Colon (tissue), 2 donors: ENCODE measurements at regions not wholly inside any gene's neighbourhood (a gene's known extent, or its start where the extent isn't known, plus 50 kb on each side); places are given as distances from the start of the nearest gene placed in this dataset.
"Not testable (repeated sequence)": the region's sequence is repeated elsewhere in the genome, so short reads cannot be mapped to it uniquely, and the experiment has no call there.

Experiments
- FAIRE-seq: peaks from 2 replicates; lab custom pipeline; 2012; peaks lifted over from hg19 to GRCh38; lab: Jason Lieb, UNC
- donor health status: control.
- donor health status: control.

DNA sequence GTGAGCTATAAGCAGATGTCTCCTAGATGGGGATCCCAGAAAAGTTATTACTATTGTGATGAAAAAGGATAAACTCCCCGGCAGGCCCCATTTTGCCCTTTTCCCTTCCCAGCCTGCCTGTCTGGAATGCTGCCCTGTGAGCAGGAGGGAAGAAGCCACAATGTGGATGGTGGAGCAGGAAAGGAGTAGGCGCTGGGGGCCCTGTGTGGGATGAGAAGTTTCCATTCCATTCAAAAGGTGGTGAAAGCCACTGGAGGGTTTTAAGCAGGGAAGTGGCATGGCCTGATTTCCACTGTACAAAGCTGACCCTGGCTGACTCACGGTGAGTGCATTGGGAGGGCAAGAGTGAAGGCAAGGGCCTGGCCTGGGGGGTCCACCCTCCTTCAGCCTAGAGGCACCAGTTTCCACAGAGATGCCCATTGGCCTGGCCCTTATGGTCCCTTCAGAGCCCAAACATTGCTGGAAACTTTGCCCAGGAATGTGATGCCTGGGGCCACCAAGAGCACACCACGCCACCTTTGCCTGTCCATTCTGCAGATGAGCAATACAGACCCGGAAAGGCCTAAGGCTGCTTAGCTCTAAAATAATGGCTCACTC, 206.9 kb downstream of the RPLP1 start:
- FAIRE-seq: no peak

DNA sequence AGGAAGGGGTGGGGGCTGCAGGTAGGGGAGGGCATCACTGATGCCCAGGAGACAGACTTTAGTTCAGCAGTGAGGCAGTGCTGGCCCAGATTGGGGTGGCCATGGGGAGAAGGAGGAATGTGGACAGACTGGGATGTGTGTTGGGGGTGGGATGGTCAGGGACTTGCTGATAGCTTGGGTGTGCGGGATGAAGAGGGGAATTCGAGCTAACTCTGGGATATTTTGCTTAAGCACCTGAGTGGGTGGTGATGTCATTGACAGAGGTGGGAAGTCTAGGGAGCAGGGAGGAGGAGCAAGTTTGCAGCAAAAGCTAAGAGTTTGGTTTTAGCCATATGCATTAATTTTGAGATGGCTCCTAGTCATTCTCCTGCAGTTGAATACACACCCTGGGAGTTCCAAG, 207.5 kb downstream of the RPLP1 start:
- no peak for FAIRE-seq

DNA sequence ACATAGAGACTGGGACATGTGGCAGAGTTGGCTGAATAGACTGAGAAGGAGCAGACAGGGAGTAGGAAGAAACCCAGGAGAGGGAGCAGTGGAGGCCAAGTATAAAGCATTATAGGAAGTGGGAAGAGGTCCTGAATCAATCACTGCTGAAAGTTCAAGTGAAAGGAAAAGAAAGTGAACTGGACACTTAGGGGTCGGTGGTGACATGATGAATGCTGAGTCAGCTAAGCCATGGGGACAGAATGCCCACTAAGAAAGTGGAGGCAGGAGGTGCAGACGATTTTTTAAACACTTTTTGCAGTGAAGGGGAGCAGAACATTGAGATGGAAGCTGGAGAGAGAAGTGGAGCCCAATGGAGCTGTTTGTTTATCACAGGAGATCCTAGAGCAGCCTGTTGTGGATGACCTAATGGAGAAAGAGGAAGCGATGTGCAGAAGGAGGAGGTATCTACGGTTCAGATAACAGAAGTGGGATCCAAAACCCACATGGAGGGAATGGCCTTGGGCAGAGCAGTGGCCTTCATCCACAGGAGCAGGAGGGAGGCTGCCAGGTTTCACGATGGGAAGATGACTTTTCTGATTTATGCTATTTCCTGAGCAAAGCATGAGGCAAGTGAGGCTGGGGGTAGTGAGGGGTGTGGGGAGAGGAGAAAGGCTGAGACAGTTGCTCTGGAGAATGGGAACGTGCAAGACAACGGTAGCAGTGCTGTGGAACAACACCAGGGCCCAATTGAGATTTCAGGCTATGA, 208.2 kb downstream of the RPLP1 start:
- FAIRE-seq: no peak

DNA sequence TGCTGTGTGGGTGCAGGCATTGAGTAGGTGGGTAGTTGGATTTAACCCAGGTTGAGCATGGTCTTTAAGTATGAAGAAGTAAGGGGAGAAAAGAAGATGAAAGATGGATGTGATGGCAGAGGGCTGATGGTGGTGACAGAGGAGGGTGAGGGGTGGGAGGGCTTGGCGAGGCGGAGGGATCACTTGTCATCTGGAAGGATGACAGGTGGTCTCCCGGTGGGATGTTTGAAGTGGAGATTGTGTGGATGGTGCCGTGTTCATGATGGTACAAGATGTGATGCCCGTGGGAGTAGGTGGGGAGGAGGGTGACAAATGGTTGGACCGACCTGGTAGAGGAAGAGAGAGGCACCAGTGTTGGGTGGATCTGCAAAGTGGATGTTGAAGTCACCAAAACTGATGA, 208.8 kb downstream of the RPLP1 start:
- FAIRE-seq: no peak

DNA sequence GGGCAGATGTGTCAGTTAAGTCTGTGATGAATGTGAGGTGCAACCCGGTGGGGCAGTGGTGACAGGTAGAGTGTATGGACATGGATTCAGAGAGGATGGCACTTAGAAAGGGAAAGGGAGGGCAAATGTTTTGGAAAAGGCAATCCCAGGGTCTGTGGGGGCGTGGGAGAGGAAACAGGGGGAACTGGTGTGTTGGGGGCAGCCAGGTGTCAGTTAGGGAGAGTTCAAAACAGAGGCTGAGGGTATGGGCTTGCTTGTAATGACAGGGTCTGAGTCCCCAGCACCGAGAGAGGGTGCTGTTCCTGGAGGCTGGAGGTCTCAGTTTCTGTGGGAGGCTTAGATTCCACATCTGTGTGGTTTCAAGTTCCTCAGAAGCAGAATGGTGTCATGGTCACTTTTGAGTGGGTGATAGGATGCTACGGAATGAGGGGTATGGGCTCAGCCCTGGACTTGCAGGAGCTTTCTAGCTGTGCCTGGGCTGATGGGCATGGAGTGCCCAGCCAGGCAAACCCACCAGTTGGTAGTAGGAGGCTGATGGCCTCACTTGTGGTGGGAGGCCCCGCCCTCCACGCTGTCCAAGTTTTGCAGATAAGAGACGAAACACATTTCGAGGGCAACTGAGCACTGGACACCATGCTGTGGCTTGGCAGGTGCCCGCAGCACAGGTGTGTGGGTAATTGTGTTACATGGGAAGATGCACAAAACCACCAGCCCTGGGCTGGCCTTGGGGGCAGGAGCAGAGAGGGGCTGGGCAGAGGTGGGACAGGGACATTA, 209.4 kb downstream of the RPLP1 start:
- FAIRE-seq: no peak

DNA sequence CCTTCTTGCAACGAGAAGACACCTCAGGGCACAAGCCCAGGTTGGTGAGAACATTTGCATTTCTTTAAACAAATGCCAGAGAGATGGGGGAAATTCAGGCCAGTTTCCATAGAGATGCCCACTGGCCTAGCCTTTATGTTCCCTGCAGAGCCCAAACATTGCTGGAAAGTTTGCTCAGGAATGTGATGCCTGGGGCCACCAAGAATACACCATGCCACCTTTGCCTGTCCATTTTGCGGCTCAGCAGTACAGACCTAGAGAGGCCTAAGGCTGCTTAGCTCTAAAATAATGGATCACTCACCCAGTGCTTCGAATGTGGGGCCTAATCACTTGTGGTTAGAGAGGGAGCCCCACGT, 210.0 kb downstream of the RPLP1 start:
- no peak for FAIRE-seq

DNA sequence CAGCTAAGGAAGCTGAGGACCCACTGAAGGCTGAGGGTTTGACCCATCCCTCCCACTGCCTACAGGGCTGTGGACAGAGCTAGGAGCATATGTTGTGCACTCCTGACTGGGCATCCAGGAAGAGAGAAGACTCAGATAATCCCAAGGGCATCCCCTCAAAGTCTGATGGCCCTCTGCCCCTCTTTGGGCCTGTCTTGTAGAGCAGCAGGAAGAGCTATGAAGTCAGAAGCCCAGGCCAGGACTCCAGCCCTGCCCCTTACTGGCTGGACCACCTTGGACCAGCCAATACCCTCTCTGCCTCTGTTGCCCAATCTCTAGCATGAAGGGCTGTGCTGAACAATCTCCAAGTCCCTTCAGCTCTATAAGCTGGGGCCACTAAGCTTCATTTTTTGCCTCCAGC, 210.8 kb downstream of the RPLP1 start:
- FAIRE-seq: no peak

DNA sequence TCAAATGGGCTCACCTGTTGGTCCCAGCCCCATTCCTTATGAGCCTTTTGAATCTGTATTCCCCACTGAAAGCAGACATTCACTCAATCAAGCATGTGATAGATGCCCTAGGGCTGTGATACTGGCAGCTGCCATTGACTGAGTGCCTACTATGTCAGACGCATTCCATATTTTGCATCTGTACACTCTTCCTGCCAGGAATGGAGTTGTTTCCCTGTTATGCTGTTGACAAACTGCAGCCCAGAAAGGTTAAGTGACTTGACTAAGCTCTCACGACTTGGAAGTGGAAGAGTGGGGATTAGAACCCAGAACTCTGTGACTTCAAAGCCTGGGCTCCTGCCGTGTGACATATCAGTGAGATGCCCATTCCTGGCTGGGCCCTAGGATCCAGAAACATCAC, 211.4 kb downstream of the RPLP1 start:
- FAIRE-seq: no peak

DNA sequence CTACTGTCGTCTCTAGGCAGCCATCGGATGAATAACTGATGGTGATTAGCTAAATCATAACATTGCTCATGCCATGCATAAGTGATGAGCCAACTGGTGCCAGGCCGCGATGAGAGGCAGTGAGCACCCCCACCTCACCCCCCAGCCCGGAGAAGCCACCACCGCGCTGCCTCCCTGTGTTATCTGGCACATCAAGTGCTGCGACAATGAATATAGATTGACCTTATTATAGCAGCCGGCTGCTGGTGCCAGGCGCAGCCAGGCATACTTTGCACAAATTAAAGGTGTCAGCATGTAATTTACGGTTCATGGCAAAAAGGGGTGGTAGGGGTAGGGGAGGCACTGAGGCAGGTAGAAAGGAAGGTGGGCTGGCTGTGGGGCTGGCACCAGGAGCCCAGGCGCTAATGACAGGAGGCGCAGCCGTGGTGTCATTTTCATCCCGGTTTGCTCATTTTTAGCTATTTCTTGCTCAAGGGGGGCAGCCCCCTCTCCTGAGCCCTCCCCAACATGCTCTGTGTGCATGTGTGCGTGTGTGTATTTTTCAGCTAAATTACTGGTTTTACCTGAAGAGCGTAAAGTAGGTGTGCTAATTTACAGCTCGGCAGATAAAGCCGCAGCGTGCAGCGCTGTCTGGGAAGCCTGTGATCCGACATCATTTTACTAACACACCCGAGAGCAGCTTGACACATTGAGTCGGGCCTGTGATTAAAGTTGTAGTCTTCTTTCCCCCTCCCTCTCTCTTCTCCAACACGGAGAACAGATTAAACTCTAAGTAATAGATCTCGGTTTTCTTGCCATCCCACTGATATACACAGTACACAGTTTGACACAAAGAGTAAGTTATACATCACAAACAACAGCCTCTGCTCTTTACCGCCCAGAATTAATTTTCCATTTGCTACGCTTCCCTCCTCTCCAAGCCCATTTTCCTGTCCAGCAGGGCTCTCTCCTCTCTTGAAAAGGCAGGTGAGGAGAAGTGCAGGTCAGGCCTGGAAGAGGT, 212.3 kb downstream of the RPLP1 start:
- no peak for FAIRE-seq

DNA sequence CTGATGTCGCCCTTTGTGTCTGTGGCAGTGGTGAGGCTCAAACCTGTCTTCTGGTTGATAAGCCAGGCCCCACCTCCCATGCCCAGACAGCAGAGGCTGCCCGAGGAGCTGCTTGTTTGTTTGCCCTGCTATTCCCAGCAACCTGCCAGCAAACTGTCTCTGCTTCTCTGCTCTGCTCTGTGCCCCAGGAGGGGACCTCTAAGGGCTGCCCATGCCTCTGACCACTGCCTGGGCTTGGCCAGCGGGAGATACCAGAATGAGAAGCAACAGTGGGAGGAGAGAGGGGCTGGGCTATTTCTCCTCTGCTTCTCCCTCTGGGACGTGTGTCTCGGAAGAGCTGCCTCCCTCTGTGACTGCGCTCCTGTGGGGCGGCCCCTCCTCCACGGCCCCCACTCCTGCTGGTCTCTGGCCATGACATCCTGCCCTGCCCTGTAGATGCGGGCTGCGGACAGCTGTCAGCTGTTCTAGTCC, 213.1 kb downstream of the RPLP1 start:
- no peak for FAIRE-seq

DNA sequence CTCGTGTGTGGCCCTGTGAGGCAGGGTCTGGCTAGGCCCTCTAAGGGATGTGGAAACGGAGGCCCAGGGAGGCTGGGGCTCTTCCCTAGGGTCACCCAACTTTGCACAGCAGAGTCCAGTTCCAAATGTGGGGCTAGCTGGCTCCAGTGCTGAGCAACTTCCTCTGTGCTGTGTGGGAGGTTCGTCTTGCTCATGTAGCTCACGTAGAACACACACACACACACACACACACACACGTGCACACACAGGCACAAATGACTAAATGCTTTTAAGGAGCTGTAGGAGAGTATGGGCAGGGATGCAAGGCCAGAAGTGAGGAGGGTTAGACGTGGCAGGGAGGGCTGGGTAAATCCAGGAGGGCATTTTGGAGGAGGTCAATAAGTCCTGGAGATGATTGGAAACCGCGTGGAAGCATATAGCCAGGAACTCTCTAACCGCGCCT, 213.8 kb downstream of the RPLP1 start:
- no peak for FAIRE-seq

DNA sequence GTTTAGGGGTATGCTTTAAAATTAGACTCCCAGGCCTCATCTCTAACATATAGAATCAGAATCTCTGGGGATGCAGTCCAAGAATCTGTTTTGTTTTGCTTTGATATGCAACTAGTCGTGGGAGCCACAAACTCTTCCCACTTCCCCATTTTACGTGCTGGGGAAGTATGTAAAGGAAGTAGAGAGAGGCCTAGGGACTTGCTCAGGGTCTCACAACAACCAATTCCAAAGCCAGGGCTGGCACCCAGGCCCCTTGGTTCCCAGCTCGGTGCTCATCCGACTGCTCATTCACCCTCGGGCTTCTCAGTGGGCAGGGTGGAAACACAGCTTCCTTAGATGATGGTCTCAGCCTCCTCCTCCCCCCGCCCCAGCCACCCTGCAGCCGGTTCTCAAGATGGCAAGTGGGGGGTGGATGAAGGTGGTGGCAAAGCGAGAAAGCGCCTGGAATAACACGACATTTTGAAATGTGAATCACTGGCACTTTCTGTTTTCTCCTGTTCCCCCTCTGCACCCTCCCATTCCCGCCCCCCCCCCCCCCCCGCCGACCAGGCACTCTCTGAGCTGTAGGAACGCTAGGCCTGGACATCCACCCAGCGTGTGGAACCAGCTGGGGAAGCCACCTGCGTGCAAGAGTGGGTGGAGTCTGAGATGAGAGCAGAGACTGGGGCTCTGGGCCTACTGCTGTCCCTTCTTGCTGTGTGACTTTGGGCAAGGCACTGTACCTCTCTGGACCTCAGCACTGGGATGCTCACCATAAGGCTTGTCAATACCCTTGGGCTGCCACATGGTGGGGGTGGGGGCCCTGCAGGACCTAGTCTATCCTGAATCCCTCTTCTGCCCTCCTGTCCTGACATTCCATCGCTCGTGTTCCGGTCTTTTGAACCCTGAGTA, 214.5 kb downstream of the RPLP1 start:
- no peak for FAIRE-seq

DNA sequence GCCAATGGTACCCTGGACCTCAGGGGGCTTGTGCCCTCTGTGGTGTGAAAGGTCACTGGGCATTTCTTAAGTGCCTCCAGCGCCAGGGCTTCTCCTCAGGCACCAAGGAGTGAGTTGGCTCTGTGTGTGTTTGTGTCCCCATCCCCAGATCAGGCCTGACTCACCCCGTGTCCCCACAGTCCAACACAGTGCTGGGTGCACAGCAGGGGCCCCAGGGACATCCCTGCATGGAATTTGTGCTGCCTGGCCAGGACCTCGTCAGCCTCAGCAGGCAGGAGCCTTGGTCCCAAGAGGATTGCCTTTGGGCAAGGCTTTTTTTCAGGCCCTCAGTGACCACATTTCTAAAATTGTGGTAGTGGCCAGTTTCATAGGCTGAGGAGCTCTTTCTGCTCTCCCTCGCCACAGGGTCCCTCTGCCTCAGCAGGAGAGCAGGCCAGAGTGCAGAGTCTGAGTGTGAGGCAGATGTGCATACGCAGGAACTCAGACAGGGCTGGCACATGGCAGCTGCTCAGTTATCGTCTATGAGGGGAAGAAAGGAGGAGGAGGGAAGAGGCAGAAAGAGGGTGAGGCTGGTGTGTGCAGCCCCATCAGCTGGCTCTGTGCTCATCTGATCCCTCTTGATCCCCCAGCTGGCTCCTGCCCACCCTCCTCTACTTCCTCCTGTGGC, 215.6 kb downstream of the RPLP1 start:
- no peak for FAIRE-seq

DNA sequence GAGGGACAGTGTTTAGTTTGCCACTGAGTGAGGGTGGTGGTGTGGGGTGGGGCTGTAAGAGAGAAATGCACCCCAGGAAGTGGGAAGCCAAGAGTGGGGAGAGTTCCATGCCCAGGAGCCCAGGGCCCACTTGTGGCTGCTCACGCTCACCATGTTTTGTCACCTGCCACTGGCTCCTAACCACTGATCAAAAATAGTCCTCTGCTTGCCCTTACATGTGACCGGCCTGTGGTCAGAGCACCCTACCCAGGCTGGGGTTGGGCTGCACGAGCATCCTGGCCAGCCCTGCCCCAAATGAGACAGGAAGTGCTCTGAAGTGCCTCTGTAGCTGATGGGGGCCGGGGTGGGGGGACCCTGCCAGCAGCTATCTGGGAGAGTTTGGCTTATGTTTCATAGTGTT, 216.3 kb downstream of the RPLP1 start:
- FAIRE-seq: no peak

DNA sequence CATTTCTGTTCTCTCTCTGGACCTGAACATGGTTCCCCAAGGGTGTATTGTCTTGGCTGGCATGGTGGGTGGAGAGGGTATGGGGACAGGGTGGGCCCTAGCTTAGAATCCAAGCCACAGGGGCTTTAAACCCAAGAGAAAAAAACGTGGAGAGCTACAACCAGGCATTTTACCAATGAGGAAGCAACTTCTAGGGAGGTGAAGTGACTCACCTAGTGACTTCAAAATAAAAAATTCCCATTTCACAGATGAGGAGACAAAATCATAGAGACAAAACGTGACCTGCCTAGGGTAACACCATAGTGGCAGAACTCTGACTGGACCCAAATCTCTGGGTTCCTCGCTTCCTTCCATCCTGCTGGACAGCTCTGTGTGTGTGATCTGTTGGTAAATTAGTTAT, 216.8 kb downstream of the RPLP1 start:
- FAIRE-seq: no peak

DNA sequence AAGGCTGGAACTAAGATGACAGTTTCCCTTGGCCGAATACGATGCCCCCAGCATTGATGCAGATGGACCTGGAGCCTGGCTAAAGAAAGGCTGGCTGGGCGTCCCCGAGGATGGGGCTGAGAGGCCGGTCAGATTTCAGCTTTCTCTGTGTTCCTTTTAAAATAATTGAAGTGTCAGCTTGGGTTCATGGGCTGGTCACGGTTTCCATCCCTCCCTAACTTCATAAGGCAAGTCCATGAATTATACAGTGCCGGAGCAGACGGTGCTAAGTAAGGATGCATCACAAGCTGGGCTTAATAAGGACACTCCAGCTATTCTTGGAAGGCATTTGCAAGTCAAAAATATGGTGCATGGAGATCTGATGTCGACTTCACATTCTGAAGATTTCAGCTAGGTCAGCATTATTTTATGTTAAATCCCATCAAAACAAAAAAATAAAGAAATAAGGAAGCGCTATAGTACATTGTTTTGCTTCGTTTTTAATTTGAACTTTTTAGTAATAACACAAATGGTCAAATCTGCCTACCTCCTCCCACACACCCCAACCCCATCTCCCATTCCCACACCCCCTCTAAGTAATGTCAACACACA, 220.8 kb downstream of the RPLP1 start:
- no peak for FAIRE-seq

DNA sequence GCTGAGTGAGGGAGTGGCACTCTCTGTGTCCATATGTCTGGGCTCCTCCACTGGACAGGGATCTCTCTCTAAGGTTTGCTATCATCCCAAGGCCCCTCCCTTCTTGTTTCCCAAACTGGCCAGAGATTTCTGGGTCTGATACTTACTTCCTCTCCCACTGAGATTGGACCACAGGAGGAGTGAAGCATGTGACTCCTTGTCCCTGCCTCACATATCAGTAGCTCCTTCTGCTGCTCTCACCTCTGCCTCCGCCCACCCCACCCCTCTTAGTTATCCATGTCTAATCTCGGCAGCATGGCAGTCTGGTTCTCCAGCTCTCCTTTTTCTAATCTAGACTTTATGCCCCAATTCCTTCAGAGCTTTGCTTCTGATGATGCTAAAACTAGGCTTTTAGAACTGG, 223.1 kb downstream of the RPLP1 start:
- FAIRE-seq: no peak

DNA sequence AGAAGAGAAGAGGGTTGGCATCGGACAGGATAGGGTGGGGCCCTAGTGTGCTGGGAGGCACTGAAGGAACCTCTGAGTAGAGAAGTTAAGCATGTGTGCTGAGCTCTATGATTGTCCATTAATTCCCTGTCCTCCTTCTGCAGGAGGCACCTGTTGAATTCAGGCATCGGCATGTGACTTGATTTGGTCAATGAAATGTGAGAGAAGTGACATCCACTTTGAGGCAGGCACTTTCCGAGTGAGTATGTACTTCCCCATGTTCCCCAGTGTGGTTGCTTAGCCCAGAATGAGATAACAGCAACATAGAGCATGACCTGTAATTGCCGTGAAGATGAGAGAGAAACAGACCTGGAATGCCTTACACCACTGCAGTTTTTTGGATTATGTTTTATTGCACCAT, 224.8 kb downstream of the RPLP1 start:
- no peak for FAIRE-seq

DNA sequence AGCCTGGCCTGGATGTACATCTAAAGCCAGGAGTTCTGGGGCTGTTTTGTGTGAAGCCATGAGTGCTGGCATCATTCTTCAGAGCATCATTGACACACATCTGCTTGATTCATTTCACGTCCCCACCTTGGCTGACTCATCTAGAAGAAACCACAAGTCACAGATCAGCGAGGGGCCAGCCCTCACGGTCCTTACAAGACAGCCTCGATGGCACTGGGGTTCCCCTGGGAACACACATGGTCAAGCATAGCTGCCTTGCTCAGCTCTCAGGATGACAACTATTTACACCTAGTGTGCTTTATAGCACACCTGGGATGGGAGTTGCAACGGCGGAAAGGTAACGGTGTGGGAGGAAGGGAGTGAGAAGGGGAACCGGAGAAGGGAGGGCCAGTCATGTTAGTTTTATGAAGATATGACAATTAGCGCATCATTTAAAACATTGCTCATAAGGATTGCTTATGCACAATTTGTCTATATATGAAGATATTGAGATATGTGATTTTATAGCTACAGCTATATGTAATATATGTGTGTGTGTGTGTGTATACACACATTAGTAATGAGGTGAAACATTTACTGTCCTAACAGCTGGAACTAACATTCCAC, 227.1 kb downstream of the RPLP1 start:
- no peak for FAIRE-seq

DNA sequence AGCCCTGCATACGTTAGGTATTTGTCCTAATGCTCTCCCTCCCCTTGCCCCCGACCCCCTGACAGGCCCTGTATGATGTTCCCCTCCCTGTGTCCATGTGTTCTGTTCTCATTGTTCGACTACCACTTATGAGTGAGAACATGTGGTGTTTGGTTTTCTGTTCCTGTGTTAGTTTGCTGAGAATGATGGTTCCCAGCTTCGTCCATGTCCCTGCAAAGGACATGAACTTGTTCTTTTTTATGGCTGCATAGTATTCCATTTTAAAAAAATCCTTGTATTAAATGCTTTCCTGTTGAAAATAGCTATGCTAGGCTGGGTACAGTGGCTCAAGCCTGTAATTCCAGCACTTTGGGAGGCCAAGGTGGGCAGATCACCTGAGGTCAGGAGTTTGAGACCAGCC, 232.2 kb downstream of the RPLP1 start:
- FAIRE-seq: not testable (repeated sequence)
